ENCODE measurements at regions not wholly inside any gene's neighbourhood (a gene's known extent, or its start where the extent isn't known, plus 50 kb on each side); places are given as distances from the start of the nearest gene placed in this dataset.

GRCh38 chr7:88615336-88615735 is 144.2 kb upstream of the ZNF804B start:
- Histone ChIP-seq H3K27ac (ENCODE audit: low read depth, low read length) (no peak overlapping the region), H3K4me3 (ENCODE audit: low read depth, low read length) (no peak overlapping the region), H3K36me3 (ENCODE audit: insufficient read depth, low read length) (no peaks in the 10 kb centered on the region), H3K79me2 (ENCODE audit: control insufficient read depth, insufficient read depth, low read length, unreplicated experiment) (no peaks in the 10 kb centered on the region), H3K4me1 (ENCODE audit: control insufficient read depth, insufficient read depth, low read length, unreplicated experiment) (no peaks in the 10 kb centered on the region), H2AFZ (ENCODE audit: low read length, unreplicated experiment) (no peak overlapping the region), H3K27me3 (ENCODE audit: insufficient read depth, low read length) (no peaks in the 10 kb centered on the region)

GRCh38 chr7:88614736-88615135 is 144.8 kb upstream of the ZNF804B start:
- Histone ChIP-seq H3K36me3 (ENCODE audit: insufficient read depth, low read length) (no peaks in the 10 kb centered on the region), H3K27ac (ENCODE audit: low read depth, low read length) (no peak overlapping the region), H3K4me1 (ENCODE audit: control insufficient read depth, insufficient read depth, low read length, unreplicated experiment) (no peaks in the 10 kb centered on the region), H3K4me3 (ENCODE audit: low read depth, low read length) (no peak overlapping the region), H3K79me2 (ENCODE audit: control insufficient read depth, insufficient read depth, low read length, unreplicated experiment) (no peaks in the 10 kb centered on the region), H3K27me3 (ENCODE audit: insufficient read depth, low read length) (no peaks in the 10 kb centered on the region), H2AFZ (ENCODE audit: low read length, unreplicated experiment) (no peak overlapping the region)

GRCh38 chr7:88610942-88611341 is 148.6 kb upstream of the ZNF804B start:
- H3K27me3 ChIP-seq (ENCODE audit: insufficient read depth, low read length): no peaks in the 10 kb centered on the region
- no peak overlapping the region for H2AFZ ChIP-seq (ENCODE audit: low read length, unreplicated experiment)

GRCh38 chr7:88600695-88601094 is 158.8 kb upstream of the ZNF804B start:
- Histone ChIP-seq H3K79me2 (ENCODE audit: control insufficient read depth, insufficient read depth, low read length, unreplicated experiment) (no peaks in the 10 kb centered on the region), H3K4me3 (ENCODE audit: low read depth, low read length) (no peak overlapping the region), H3K36me3 (ENCODE audit: insufficient read depth, low read length) (no peaks in the 10 kb centered on the region), H2AFZ (ENCODE audit: low read length, unreplicated experiment) (no peak overlapping the region), H3K27me3 (ENCODE audit: insufficient read depth, low read length) (no peaks in the 10 kb centered on the region), H3K27ac (ENCODE audit: low read depth, low read length) (no peak overlapping the region), H3K4me1 (ENCODE audit: control insufficient read depth, insufficient read depth, low read length, unreplicated experiment) (no peaks in the 10 kb centered on the region)

More at GRCh38 chr7:88610942-88611341, 148.6 kb upstream of the ZNF804B start:
- Histone ChIP-seq H3K4me1 (ENCODE audit: control insufficient read depth, insufficient read depth, low read length, unreplicated experiment) (no peaks in the 10 kb centered on the region), H3K27ac (ENCODE audit: low read depth, low read length) (no peak overlapping the region), H3K79me2 (ENCODE audit: control insufficient read depth, insufficient read depth, low read length, unreplicated experiment) (no peaks in the 10 kb centered on the region), H3K4me3 (ENCODE audit: low read depth, low read length) (no peak overlapping the region), H3K36me3 (ENCODE audit: insufficient read depth, low read length) (no peaks in the 10 kb centered on the region)

GRCh38 chr7:88599528-88599927 is 160.0 kb upstream of the ZNF804B start:
- H3K4me3 ChIP-seq (ENCODE audit: low read depth, low read length): no peak overlapping the region
- no peak overlapping the region for H3K27ac ChIP-seq (ENCODE audit: low read depth, low read length)
- no peak overlapping the region for H2AFZ ChIP-seq (ENCODE audit: low read length, unreplicated experiment)
- no peaks in the 10 kb centered on the region for H3K79me2 ChIP-seq (ENCODE audit: control insufficient read depth, insufficient read depth, low read length, unreplicated experiment)
- no peaks in the 10 kb centered on the region for H3K36me3 ChIP-seq (ENCODE audit: insufficient read depth, low read length)
- H3K4me1 ChIP-seq (ENCODE audit: control insufficient read depth, insufficient read depth, low read length, unreplicated experiment): no peaks in the 10 kb centered on the region
- no peaks in the 10 kb centered on the region for H3K27me3 ChIP-seq (ENCODE audit: insufficient read depth, low read length)

- Histone ChIP-seq H2AFZ (ENCODE audit: low read length, unreplicated experiment) (no peak overlapping the region), H3K27ac (ENCODE audit: low read depth, low read length) (no peak overlapping the region), H3K79me2 (ENCODE audit: control insufficient read depth, insufficient read depth, low read length, unreplicated experiment) (no peaks in the 10 kb centered on the region), H3K27me3 (ENCODE audit: insufficient read depth, low read length) (no peaks in the 10 kb centered on the region), H3K4me1 (ENCODE audit: control insufficient read depth, insufficient read depth, low read length, unreplicated experiment) (no peaks in the 10 kb centered on the region), H3K4me3 (ENCODE audit: low read depth, low read length) (no peak overlapping the region), H3K36me3 (ENCODE audit: insufficient read depth, low read length) (no peaks in the 10 kb centered on the region)
Measured at GRCh38 chr7:88597941-88598425, 161.5 kb upstream of the ZNF804B start.

GRCh38 chr7:88590963-88591362 is 168.5 kb upstream of the ZNF804B start:
- H2AFZ ChIP-seq (ENCODE audit: low read length, unreplicated experiment): no peak overlapping the region
- H3K4me3 ChIP-seq (ENCODE audit: low read depth, low read length): no peak overlapping the region
- no peaks in the 10 kb centered on the region for H3K79me2 ChIP-seq (ENCODE audit: control insufficient read depth, insufficient read depth, low read length, unreplicated experiment)
- H3K27me3 ChIP-seq (ENCODE audit: insufficient read depth, low read length): no peaks in the 10 kb centered on the region
- H3K36me3 ChIP-seq (ENCODE audit: insufficient read depth, low read length): no peaks in the 10 kb centered on the region
- H3K4me1 ChIP-seq (ENCODE audit: control insufficient read depth, insufficient read depth, low read length, unreplicated experiment): no peaks in the 10 kb centered on the region
- no peak overlapping the region for H3K27ac ChIP-seq (ENCODE audit: low read depth, low read length)

- Histone ChIP-seq H3K27ac (ENCODE audit: low read depth, low read length) (no peak overlapping the region), H3K27me3 (ENCODE audit: insufficient read depth, low read length) (no peaks in the 10 kb centered on the region), H3K4me3 (ENCODE audit: low read depth, low read length) (no peak overlapping the region), H3K36me3 (ENCODE audit: insufficient read depth, low read length) (no peaks in the 10 kb centered on the region), H3K4me1 (ENCODE audit: control insufficient read depth, insufficient read depth, low read length, unreplicated experiment) (no peaks in the 10 kb centered on the region), H2AFZ (ENCODE audit: low read length, unreplicated experiment) (no peak overlapping the region), H3K79me2 (ENCODE audit: control insufficient read depth, insufficient read depth, low read length, unreplicated experiment) (no peaks in the 10 kb centered on the region)
Measured at GRCh38 chr7:88589927-88590326, 169.6 kb upstream of the ZNF804B start.

- no peaks in the 10 kb centered on the region for H3K27me3 ChIP-seq (ENCODE audit: insufficient read depth, low read length)
- H3K27ac ChIP-seq (ENCODE audit: low read depth, low read length): no peak overlapping the region
- no peaks in the 10 kb centered on the region for H3K79me2 ChIP-seq (ENCODE audit: control insufficient read depth, insufficient read depth, low read length, unreplicated experiment)
- H3K36me3 ChIP-seq (ENCODE audit: insufficient read depth, low read length): no peaks in the 10 kb centered on the region
- no peak overlapping the region for H2AFZ ChIP-seq (ENCODE audit: low read length, unreplicated experiment)
- no peaks in the 10 kb centered on the region for H3K4me1 ChIP-seq (ENCODE audit: control insufficient read depth, insufficient read depth, low read length, unreplicated experiment)
- H3K4me3 ChIP-seq (ENCODE audit: low read depth, low read length): no peak overlapping the region
Measured at GRCh38 chr7:88586890-88587289, 172.6 kb upstream of the ZNF804B start.

- no peaks in the 10 kb centered on the region for H3K36me3 ChIP-seq (ENCODE audit: insufficient read depth, low read length)
- no peak overlapping the region for H3K4me3 ChIP-seq (ENCODE audit: low read depth, low read length)
- no peaks in the 10 kb centered on the region for H3K79me2 ChIP-seq (ENCODE audit: control insufficient read depth, insufficient read depth, low read length, unreplicated experiment)
- H3K27me3 ChIP-seq (ENCODE audit: insufficient read depth, low read length): no peaks in the 10 kb centered on the region
- H3K27ac ChIP-seq (ENCODE audit: low read depth, low read length): no peak overlapping the region
- H2AFZ ChIP-seq (ENCODE audit: low read length, unreplicated experiment): no peak overlapping the region
- H3K4me1 ChIP-seq (ENCODE audit: control insufficient read depth, insufficient read depth, low read length, unreplicated experiment): no peaks in the 10 kb centered on the region
Measured at GRCh38 chr7:88586219-88586618, 173.3 kb upstream of the ZNF804B start.

GRCh38 chr7:88576720-88577119 is 182.8 kb upstream of the ZNF804B start:
- Histone ChIP-seq H2AFZ (ENCODE audit: low read length, unreplicated experiment) (no peak overlapping the region), H3K27ac (ENCODE audit: low read depth, low read length) (no peak overlapping the region), H3K4me1 (ENCODE audit: control insufficient read depth, insufficient read depth, low read length, unreplicated experiment) (no peaks in the 10 kb centered on the region), H3K4me3 (ENCODE audit: low read depth, low read length) (no peak overlapping the region), H3K27me3 (ENCODE audit: insufficient read depth, low read length) (no peaks in the 10 kb centered on the region), H3K36me3 (ENCODE audit: insufficient read depth, low read length) (no peaks in the 10 kb centered on the region), H3K79me2 (ENCODE audit: control insufficient read depth, insufficient read depth, low read length, unreplicated experiment) (no peaks in the 10 kb centered on the region)
